Stimulated activated CD4-positive, alpha-beta T cell treated with anti-CD3 and anti-CD28 coated beads, TNF-alpha, amount 100 ng/mL, for 48 hours (primary cell): ENCODE measurements at regions not wholly inside any gene's neighbourhood (a gene's known extent, or its start where the extent isn't known, plus 50 kb on each side); places are given as distances from the start of the nearest gene placed in this dataset.
"Not testable (repeated sequence)": the region's sequence is repeated elsewhere in the genome, so short reads cannot be mapped to it uniquely, and the experiment has no call there.

Source experiments
- DNase-seq, 3 donors: peaks; one replicate each; pipeline ENCODE4 v3.0.0-alpha.2; 2020; ENCODE audit warnings: low read depth in 3 of 3

DNA sequence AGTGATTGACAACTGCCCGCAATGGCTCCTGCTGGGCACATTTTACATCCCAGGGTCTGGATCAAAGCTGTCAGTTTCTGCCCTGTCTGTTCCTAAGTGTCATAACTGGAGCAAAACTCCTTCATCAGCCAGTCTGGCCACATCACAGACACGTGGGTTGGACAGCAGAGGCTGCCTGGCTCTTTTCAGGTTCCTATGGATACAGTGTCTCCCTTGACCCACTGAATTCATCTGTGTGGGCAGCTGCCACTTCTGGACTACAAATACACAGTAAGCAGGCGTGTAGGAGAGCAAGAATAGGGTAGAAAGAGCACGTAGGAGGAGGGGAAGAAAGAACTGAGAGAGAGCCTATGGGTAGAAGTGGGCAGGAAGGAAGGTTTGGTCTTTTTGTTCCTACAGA is 238.0 kb downstream of the ENC1 start:
- no peak for DNase-seq

DNA sequence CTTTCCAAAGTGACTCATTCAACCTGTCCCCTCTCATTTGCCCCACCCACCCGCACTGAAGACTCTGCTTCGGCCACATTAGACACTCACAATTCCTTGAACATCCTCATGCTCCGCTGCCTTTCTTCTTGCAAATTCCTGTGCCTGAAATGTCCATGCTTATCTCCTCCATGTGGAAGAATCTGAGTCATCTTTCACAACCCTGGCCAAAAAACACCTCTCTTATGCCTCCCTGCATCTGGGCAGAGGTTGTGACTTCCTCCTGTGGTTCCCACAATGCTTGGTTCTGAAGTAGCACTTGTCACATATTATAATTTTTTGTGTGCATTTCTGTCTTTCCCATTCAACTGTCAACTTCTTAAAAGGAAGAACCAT is 238.6 kb downstream of the ENC1 start:
- no peak for DNase-seq

DNA sequence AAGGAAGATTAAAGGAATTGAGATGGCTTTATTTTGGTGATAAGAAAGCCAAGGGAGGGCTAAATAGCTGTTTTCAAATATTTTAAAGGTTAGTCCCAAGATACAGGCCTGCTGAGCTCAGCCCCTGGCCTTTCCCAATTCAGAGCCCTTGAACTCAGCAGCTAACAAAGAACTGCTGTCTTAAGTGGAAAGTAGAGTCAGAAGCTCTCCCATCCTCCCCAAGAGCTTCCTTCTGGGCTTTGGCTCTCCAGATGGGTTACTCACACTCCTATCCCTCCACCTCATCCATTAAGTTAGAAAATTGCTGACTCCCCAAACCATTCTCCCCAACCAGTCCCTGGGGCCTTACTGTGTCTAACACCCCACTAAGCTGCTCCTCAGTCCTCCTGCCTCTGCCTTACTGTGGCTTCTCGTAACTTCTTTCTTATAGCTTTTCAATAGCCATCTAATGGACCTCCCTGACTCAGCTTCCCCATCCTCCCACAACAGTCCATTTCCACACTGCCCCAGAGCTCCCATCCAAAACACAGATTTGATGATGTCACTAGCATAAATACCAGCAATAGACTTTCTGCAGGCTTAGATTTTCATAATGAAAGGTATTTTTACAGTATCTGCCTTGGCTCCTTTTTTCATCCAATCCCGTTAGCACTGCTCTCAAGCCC is 239.1 kb downstream of the ENC1 start:
- DNase-seq: no peak

DNA sequence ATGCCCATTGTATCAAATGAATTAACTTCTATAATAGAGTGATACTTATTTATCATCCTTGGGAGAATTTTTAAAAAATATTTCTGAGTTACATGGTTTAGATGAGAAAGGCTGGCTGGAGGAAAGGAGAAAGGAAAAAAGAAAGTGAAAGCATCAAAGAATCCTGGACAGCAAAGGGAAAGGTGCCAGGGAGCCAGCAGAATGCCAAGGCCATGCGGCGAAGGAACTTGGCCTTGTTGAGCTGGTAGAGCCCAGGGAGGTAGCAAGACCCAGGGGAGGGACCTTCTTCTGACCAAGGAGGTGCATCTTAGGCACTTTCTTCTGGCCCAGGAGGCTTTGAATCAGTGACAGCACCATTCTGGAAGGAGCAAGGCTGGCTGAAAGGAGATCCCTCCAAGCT is 240.5 kb downstream of the ENC1 start:
- no peak for DNase-seq

DNA sequence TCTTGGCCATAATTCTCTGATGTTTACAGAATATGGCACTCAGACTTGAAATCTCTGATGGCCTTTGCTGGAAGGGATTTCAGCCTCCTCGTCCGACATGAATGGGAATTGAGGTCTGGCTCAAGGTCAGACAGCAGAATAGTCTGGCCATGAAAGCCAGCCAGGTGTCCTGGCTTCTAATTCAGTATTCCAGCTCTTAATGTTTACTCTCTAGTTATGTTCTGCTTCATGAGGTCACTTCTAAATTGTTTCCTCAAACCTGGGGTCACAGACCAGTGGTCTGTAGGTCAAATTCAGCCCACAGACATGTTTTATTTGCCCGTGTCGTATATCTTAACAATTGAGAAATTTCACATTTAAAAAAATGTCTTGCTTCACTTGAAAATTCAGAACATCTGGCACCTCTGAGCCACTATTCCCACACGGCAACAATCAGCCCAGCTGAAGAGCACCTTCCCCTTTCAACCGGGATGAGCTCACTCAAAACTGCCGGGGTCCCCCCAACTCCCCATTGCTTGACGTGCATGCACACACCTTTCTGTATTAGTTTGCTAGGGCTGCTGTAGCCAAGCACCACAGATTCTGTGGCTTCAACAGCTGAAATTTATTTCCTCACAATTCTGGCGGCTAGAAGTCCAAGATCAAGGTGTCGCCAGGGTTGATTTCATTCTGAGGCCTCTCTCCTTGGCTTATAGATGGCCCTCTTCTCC is 243.5 kb downstream of the ENC1 start:
- DNase-seq: no peak

DNA sequence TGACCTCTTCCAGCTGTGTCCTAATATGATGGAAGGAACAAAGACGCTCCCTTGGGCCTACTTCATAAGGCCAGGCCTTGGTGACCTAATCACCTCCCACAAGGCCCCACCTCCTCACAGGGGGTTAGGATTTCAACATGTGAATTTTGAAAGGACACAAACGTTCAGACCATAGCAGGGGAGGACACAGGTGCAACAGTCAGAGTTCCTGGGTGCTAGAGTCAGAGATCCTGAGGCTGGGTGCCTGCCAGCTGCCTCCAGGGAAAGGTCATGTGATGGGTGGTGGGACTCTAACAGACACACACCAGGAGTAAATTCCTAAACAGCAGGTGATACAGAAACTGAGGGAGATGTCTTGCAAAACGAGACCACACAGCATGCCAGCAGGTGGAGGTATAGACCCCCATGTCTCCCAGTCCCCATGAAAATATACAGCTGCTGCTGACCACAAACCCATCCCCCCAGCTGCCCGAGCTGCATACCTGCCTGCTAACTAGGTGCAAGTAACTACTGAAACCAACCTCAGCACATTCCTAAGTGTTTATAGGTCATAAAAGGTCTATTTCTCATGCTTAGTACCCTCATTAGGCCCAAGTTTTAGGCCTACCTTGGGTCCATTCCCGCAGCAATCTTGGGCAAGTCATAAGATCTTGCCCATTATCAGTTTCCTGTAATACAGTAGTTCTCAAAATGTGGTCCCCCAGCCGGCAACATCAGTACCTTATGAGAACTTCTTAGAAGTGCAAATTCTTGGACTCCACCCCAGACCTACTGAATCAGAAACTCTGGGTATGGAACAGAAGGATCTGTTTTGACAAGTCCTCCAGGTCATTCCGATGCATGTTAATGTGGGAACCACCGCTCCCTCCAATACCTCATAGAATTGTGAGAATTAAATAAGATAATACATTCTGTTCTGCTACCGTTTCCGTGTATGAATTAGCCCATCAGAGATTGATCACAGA is 245.3 kb downstream of the ENC1 start:
- no peak for DNase-seq

DNA sequence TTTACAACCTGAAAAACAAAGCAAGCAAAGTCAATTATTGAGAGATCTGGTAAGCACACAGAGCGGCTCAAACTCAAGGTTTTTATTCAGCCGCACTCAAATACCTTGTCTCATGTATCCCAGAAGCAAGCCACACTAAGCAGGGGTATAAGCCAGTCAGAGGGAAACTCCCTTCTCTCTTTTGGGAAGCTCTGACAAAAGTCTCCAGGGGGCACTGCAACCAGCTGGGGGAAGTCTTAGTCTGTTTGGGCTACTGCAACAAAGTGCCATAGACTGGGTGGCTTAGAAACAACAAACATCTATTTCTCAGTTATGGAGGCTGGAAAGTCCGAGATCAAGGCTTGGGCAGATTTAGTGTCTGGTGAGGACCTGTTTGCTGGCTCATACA is 246.0 kb downstream of the ENC1 start:
- DNase-seq: no peak

DNA sequence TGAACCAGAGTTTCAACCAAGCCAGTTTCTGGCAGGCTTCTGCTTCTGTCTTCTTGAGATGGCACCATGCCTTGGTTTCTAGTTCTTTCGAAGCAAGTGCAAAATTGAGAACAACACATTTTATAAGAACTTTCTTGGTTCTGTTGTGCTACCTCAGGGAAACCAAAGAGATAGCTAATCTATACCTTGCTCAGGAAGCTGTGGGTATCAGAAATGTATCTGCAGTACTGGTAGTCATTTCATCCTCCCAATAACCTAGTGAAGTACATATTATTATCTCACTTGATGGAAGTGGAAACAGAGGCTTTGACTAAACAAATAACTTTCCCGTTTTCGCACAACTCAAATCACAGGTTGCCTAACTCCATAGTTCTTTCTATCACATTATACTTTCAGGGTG is 246.6 kb downstream of the ENC1 start:
- DNase-seq: no peak

DNA sequence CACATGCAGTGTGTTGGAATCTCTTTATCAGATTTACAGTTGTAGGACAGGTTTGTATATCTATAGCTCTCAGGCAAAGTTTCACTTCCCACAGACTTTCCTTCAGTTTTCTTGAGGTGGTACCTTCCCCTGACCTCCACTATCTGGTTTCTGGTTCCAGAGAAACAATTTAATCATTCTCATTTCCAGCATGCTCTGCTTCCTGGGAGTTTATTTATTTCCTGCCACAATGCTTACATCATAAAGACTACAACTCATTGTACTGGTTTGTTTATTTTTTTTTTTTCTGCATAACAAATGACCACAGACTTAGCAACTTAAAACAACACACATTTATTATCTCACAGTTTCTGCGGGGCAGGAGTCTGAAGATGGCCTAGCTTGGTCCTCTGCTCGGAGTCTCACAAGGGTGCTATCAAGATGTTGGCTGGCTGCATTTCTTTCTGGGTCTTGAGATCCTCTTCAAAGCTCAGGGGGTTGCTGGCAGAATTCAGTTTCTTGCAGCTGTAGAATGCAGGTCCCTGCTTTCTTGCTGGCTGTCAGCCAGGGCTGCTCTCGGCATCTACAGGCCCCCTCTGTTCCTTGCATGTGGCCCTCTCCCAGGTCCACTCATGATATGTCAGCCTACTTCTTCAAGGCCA is 247.7 kb downstream of the ENC1 start:
- DNase-seq: no peak

DNA sequence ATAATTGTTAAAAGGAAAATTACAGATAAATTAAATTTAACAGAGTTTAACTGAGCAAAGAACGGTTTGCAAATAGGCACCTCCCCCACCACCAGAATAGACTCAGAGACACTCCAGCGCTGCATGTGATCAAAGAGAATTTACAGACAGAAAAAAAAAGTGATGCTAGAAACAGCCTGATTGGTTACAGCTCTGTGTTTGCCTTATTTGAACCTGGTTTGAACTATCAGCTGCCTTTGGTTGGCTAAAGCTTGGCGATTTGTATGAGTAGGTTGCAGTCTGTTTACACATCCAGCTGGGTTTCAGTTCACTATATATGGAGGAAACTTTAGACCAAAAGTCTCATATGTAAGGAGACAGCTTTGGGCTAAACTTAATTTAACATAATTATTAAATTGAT is 249.1 kb downstream of the ENC1 start:
- no peak for DNase-seq

DNA sequence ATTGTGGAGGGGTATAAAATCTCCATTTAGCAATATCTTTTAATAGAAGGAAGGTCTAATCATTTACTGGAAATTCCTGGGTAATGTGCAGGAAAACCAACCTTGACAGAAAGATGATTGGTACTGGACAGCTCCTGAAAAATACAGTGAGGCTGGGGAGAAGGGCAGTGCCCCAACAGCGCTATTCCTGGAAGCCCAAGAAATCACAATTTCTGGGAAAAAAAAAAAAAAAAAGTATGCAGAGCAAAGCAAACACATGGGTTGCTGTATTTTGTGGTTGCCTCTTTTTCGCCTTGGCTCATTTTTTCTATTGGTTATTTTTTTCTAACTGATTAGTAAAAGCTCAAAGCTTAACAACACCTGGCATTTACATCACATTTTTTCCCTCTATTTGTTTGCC is 249.7 kb downstream of the ENC1 start:
- no peak for DNase-seq

DNA sequence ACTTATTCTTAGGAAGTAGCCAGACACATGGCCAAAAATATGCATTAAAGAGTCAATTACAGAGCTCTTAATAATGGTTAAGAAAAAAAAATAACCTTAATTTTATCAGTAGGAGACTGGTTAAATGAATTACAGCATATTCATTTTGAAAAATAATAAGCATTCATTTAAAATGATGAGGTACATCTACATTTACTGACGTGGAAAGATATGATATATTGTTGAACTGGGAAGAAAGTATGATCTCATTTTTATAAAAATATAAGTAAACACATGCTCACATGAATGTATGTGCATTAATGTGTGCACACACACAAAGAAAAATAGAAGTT is 250.3 kb downstream of the ENC1 start:
- no peak for DNase-seq

DNA sequence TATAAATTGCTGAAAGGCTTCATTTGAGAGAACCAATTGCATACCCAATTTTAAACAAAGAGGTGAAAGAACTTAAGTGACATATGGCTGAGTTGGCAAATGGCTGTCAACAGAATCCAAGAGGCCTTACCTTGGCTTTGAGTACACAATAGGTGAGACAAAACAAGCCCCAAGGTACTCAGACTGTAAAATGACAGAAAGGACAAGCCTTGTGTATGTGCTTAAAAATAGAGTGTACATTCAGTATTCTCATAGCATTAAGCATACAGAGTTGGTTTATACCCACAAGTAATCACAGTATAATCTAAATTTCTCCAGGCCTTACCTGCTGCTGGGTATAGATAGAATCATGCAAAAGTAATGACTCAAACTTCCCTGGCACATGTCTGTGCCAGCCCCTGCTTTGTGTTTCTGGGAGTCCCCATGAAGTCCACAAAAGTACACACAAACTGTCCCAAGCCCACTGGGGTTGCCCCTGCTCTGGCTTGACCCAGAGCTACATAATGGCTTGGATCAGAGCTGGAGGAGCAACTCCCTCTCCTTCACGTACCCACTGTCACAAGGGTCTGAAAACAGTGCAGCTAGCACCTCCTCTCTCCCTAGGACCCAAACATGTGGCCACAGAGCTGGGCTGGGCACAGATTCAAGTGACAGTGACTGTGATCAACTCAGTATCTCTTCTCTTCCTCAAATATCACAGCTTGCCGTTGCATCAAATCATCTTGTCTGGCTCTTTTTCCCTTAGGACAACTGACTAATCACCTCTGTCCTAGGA is 250.8 kb downstream of the ENC1 start:
- DNase-seq: no peak

DNA sequence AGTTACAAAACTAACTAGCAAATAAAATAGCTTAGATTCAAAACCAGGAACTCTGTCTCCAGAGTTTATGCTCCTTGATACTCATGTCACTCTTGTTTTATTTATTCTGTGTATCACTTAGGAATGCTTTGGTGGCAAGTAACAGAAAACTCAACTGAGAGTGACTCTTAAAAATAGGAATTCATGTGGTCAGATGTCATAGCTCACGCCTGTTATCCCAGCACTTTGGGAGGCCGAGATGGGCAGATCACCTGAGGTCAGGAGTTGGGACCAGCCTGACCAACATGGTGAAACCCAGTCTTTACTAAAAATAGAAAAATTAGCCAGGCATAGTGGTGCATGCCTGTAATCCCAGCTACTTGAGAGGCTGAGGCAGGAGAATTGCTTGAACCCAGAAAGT is 252.1 kb downstream of the ENC1 start:
- not testable (repeated sequence) for DNase-seq

DNA sequence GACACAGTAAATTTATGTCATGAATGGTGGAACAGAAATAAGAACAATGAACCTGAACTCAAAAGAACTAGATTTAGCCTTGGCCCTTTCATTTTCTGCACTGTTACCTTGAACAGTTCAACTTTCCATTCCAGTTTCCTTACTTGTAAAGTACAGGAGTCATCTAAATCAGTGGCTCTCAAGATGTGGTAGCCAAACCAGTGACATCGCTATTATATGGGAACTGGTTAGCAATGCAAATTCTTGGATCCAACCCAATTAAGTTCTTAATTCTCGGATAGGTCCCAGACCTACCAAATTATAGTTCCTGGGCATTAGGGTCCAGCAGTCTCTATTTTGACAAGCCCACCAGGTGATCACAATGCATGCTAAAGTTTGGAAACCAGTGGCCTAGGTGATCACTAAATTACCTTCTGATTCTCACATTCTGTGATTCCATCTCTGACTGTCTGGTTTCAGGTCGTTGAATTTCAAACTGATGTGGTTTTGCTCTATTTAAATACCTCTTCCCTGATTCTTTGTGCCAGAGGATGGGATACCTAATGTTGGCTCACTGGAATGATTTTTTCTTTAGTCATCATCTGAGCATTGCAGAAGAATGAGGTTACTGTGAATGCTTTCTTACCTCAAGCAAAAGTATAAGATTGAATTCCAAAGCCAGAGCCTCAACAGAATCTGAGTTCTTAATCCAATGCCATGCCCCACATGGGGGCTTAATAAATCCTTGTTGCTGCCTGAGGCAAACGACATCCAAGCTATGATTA is 253.8 kb downstream of the ENC1 start:
- no peak for DNase-seq

DNA sequence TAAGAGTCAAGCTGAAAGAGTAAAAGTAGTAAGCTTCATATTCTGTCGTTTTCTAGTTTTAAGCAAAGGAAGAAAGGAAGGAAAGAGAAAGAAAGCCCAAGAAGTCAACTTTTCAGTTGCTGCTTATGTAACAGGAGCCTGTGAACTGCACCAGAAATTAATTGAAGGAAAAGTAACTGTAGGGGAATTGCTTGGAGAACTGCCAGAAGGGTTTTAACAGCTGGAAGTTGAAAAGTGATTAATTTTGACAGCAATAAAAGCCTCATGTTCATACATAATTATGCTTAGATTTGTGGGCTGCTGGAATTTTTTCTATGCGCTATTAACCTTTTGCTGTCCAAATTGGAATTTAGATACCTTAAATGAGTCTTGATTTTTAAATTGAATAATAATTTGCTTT is 255.7 kb downstream of the ENC1 start:
- DNase-seq: no peak

DNA sequence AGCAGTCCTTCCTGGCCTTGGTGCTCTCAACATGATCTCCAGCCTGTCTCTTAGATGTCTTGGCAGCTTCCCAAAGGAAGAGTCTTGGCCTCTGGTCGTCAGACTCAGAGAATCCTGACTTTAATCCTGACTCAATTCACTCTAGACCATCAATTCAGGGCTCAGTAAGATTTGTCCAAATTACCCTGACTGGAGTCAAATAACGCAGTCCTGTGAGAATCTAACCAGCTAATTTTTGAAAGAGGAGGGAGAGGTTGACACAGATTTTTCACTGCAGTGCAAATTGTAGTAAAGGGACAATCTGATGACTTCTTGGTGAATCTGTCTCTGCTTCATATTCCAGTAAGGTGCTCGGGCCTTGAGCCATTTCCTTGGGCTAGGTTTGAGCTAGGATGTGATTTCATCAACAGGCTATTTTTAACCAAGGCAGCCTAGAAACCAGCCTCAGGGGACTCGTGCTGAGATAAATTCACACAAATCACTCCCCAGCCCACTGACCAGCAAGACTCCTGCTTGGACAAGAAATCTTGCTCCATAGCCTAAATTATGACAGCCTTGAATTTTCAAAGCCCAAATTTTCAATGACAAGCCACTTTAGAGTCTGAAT is 257.4 kb downstream of the ENC1 start:
- DNase-seq: no peak

DNA sequence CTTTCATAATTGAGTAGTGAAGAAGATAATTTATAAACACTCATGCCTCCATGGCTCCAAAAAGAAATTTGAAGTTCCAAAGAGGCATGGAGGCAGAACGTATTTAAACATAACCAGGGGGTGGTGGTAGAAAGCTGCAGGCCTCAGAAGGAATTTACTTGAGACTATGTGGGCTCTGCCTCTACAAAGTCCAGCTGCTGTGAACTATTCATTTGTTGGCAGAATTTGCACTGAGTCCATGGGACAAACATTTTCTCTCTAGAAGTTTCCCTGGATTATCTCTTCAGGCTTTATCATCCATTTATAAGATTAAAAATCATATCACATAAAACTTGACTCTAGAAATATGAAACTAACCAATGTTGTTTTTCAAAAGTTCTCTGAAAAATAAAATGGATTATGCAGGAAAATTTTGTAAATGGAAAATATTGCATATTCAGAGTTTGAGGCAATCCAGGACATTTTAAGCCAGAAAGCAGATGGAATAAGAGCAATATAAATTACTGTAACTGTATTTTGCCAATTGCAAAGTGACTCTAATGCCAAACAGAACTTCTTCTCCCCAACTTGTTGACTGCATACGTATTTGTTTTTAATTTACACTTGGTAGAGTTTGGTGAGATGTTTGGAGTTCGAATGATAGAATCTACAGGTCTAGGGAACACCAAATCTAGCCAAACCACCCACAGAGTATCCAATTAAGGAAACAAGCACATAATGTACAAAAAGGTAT is 258.2 kb downstream of the ENC1 start:
- DNase-seq: no peak

DNA sequence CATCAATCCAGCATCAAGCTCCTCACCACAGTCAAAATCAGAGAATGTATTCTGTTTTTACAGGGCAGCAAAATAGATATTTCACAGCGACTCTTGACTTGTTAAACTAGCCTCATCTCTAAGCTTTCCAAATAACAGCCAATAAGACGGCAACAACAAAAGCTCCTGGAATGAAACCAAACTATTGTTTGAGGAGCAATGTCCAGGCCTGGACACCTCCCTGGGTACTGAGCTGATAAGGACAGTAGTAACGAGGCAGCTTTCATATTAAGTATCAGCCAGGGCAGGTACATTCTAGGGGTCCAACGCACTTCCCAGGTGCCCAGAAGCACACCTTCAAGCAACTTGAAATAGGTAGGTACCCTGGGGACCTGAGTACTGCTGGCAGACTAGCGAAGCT is 260.3 kb downstream of the ENC1 start:
- no peak for DNase-seq

DNA sequence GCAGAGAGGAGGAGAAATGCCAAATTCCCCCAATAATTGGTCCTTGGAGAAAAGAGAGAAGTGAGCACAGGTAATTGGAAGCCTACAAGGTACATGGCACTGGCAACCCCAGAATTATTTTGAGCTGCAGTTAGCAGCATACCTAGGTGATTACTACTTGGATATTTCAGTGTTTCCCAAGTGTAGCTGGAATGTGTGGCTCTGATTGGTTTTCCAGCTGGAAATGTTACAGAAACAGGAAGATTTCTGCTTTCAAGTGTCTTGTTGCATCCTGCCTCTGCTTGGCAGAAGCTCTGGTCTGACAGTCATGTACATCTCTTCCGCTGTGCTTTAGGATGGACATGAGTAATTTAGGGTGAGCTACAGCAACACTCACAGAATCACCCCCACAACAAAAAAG is 262.1 kb downstream of the ENC1 start:
- no peak for DNase-seq
